Mesendoderm (in vitro differentiated cells): ENCODE measurements at regions not wholly inside any gene's neighbourhood (a gene's known extent, or its start where the extent isn't known, plus 50 kb on each side); places are given as distances from the start of the nearest gene placed in this dataset.

Source experiments
- DNase-seq: peaks from one replicate; pipeline ENCODE4 v3.0.0; 2013
- H2AK5ac ChIP-seq: 2 replicates; pipeline ENCODE4 v1.6.1; 2013; ENCODE audit warnings: low read length, inconsistent platforms
- H2BK120ac ChIP-seq: 2 replicates; pipeline ENCODE4 v1.6.1; 2013; ENCODE audit warnings: low read depth, mild to moderate bottlenecking, low read length, moderate library complexity, mixed read lengths
- H2BK15ac ChIP-seq: replicated peaks from 2 replicates; pipeline ENCODE4 v1.6.1; 2013; ENCODE audit warnings: low read depth, mild to moderate bottlenecking, moderate library complexity
- H2BK5ac ChIP-seq: 2 replicates; pipeline ENCODE4 v1.6.1; 2013; ENCODE audit warnings: low read length, inconsistent platforms
- H3K18ac ChIP-seq: 2 replicates; pipeline ENCODE4 v1.6.1; 2013; ENCODE audit warnings: mild to moderate bottlenecking, low read length, mixed read lengths
- H3K23ac ChIP-seq: one replicate; pipeline ENCODE4 v1.6.1; 2013; ENCODE audit warnings: low read length
- H3K27ac ChIP-seq: 2 replicates; pipeline ENCODE4 v1.5.1; 2013; ENCODE audit warnings: low read depth, mild to moderate bottlenecking, inconsistent platforms, low read length, moderate library complexity
- H3K27me3 ChIP-seq: 2 replicates; pipeline ENCODE4 v1.6.1; 2013; ENCODE audit warnings: low read length, control low read depth, mild to moderate bottlenecking, inconsistent platforms; ENCODE audit not compliant: insufficient read depth, poor library complexity
- H3K36me3 ChIP-seq: 2 replicates; pipeline ENCODE4 v1.6.1; 2013; ENCODE audit warnings: low read length, inconsistent platforms; ENCODE audit not compliant: control insufficient read depth, insufficient read depth
- H3K4ac ChIP-seq: one replicate; pipeline ENCODE4 v1.6.1; 2013; ENCODE audit warnings: low read depth, mild to moderate bottlenecking, low read length, moderate library complexity
- H3K4me1 ChIP-seq: 2 replicates; pipeline ENCODE4 v1.6.1; 2013; ENCODE audit warnings: low read depth, low read length, inconsistent platforms; ENCODE audit not compliant: control insufficient read depth
- H3K4me2 ChIP-seq: 2 replicates; pipeline ENCODE4 v1.6.1; 2013; ENCODE audit warnings: low read length
- H3K4me3 ChIP-seq: 2 replicates; pipeline ENCODE4 v1.5.1; 2013; ENCODE audit warnings: mild to moderate bottlenecking, low read length
- H3K56ac ChIP-seq: one replicate; pipeline ENCODE4 v1.6.1; 2013; ENCODE audit warnings: low read length
- H3K79me1 ChIP-seq: 2 replicates; pipeline ENCODE4 v1.6.1; 2013; ENCODE audit warnings: low read length, inconsistent platforms
- H3K79me2 ChIP-seq: 2 replicates; pipeline ENCODE4 v1.6.1; 2013; ENCODE audit warnings: mild to moderate bottlenecking, low read length; ENCODE audit not compliant: control insufficient read depth, insufficient read depth
- H3K9ac ChIP-seq: 2 replicates; pipeline ENCODE4 v1.6.1; 2013; ENCODE audit warnings: low read length, inconsistent platforms
- H4K5ac ChIP-seq: one replicate; pipeline ENCODE4 v1.6.1; 2013; ENCODE audit warnings: low read length
- H4K8ac ChIP-seq: one replicate; pipeline ENCODE4 v1.6.1; 2013; ENCODE audit warnings: low read depth, mild to moderate bottlenecking, control low read depth, low read length, moderate library complexity
- WGBS: extraction: QIAGEN DNeasy Blood & Tissue Kit; methylation state at CpG from one replicate; pipeline ENCODE4 v1.1.7; 2013; ENCODE audit warnings: low lambda C conversion rate, missing lambda C conversion rate; ENCODE audit not compliant: insufficient coverage; ENCODE audit errors: extremely low coverage; 5-methylcytosine and 5-hydroxymethylcytosine counted together

- no peak overlapping the region for H4K8ac ChIP-seq
- no peaks in the 10 kb centered on the region for H3K27me3 ChIP-seq
- no peak overlapping the region for H2AK5ac ChIP-seq
- no peaks in the 10 kb centered on the region for H3K79me2 ChIP-seq
- no peak overlapping the region for H3K9ac ChIP-seq
- H2BK15ac ChIP-seq: no peak overlapping the region
- no peak overlapping the region for H4K5ac ChIP-seq
- H3K36me3 ChIP-seq: no peaks in the 10 kb centered on the region
- no peak overlapping the region for H3K18ac ChIP-seq
- H3K27ac ChIP-seq: no peak overlapping the region
- no peak overlapping the region for H3K4me2 ChIP-seq
- H3K23ac ChIP-seq: no peak overlapping the region
- H3K56ac ChIP-seq: no peak overlapping the region
- no peaks in the 10 kb centered on the region for H3K4me1 ChIP-seq
- no peak overlapping the region for H3K4ac ChIP-seq
- no peaks in the 10 kb centered on the region for H3K79me1 ChIP-seq
- H2BK120ac ChIP-seq: no peak overlapping the region
- H2BK5ac ChIP-seq: no peak overlapping the region
- no peak overlapping the region for H3K4me3 ChIP-seq
- WGBS: no CpG with 5 or more reads among the region's 8 CpGs
- DNase-seq: no peak
These were observed 387.3 kb upstream of the B3GAT1 start for GRCh38 chr11:134799386-134799785.

- Histone ChIP-seq H3K79me1 (no peaks in the 10 kb centered on the region), H3K18ac (no peak overlapping the region), H3K9ac (no peak overlapping the region), H4K8ac (no peak overlapping the region), H2BK120ac (no peak overlapping the region), H3K56ac (no peak overlapping the region), H3K36me3 (no peaks in the 10 kb centered on the region), H3K4ac (no peak overlapping the region), H3K23ac (no peak overlapping the region), H2BK5ac (no peak overlapping the region), H2BK15ac (no peak overlapping the region), H3K79me2 (no peaks in the 10 kb centered on the region), H4K5ac (no peak overlapping the region), H2AK5ac (no peak overlapping the region), H3K4me3 (no peak overlapping the region), H3K4me1 (no peaks in the 10 kb centered on the region), H3K27me3 (no peaks in the 10 kb centered on the region), H3K4me2 (no peak overlapping the region), H3K27ac (no peak overlapping the region)
- WGBS: no CpG with 5 or more reads among the region's 17 CpGs
- no peak for DNase-seq
These were observed 385.5 kb upstream of the B3GAT1 start for GRCh38 chr11:134797411-134798089.

GRCh38 chr11:134795017-134795416 lies 383.0 kb upstream of the B3GAT1 start:
- Histone ChIP-seq H2AK5ac (no peak overlapping the region), H3K27ac (no peak overlapping the region), H2BK120ac (no peak overlapping the region), H3K4me3 (no peak overlapping the region), H3K36me3 (no peaks in the 10 kb centered on the region), H3K4me2 (no peak overlapping the region), H3K23ac (no peak overlapping the region), H3K27me3 (no peaks in the 10 kb centered on the region), H2BK5ac (no peak overlapping the region), H4K8ac (no peak overlapping the region), H3K56ac (no peak overlapping the region), H3K18ac (no peak overlapping the region), H3K79me1 (no peaks in the 10 kb centered on the region), H2BK15ac (no peak overlapping the region), H4K5ac (no peak overlapping the region), H3K4me1 (no peaks in the 10 kb centered on the region), H3K79me2 (no peaks in the 10 kb centered on the region), H3K9ac (no peak overlapping the region), H3K4ac (no peak overlapping the region)
- no CpG with 5 or more reads among the region's 7 CpGs for WGBS
- DNase-seq: no peak

GRCh38 chr11:134794192-134794591 lies 382.1 kb upstream of the B3GAT1 start:
- H3K4me3 ChIP-seq: no peak overlapping the region
- no peak for DNase-seq
- H3K23ac ChIP-seq: no peak overlapping the region
- H3K4me1 ChIP-seq: no peaks in the 10 kb centered on the region
- no peak overlapping the region for H4K5ac ChIP-seq
- no CpG with 5 or more reads among the region's 9 CpGs for WGBS
- no peak overlapping the region for H2BK15ac ChIP-seq
- H3K36me3 ChIP-seq: no peaks in the 10 kb centered on the region
- H4K8ac ChIP-seq: no peak overlapping the region
- H3K79me2 ChIP-seq: no peaks in the 10 kb centered on the region
- no peak overlapping the region for H3K4ac ChIP-seq
- H2AK5ac ChIP-seq: no peak overlapping the region
- H3K79me1 ChIP-seq: no peaks in the 10 kb centered on the region
- H3K18ac ChIP-seq: no peak overlapping the region
- H2BK5ac ChIP-seq: no peak overlapping the region
- H3K27ac ChIP-seq: no peak overlapping the region
- no peak overlapping the region for H3K56ac ChIP-seq
- no peak overlapping the region for H2BK120ac ChIP-seq
- no peak overlapping the region for H3K4me2 ChIP-seq
- H3K27me3 ChIP-seq: no peaks in the 10 kb centered on the region
- H3K9ac ChIP-seq: no peak overlapping the region

- no peak overlapping the region for H3K4me2 ChIP-seq
- H3K18ac ChIP-seq: no peak overlapping the region
- no peak overlapping the region for H2BK5ac ChIP-seq
- H4K8ac ChIP-seq: no peak overlapping the region
- no peaks in the 10 kb centered on the region for H3K4me1 ChIP-seq
- no peak overlapping the region for H2BK120ac ChIP-seq
- H4K5ac ChIP-seq: no peak overlapping the region
- no peak overlapping the region for H3K27ac ChIP-seq
- H3K4ac ChIP-seq: no peak overlapping the region
- no peaks in the 10 kb centered on the region for H3K79me1 ChIP-seq
- H2BK15ac ChIP-seq: no peak overlapping the region
- no peak overlapping the region for H2AK5ac ChIP-seq
- H3K9ac ChIP-seq: no peak overlapping the region
- H3K56ac ChIP-seq: no peak overlapping the region
- H3K27me3 ChIP-seq: no peaks in the 10 kb centered on the region
- no peaks in the 10 kb centered on the region for H3K79me2 ChIP-seq
- H3K4me3 ChIP-seq: no peak overlapping the region
- no peak overlapping the region for H3K23ac ChIP-seq
- WGBS: no CpG with 5 or more reads among the region's 5 CpGs
- no peak for DNase-seq
- no peaks in the 10 kb centered on the region for H3K36me3 ChIP-seq
These were observed 380.6 kb upstream of the B3GAT1 start for GRCh38 chr11:134792677-134793076.

GRCh38 chr11:134792044-134792443 lies 380.0 kb upstream of the B3GAT1 start:
- Histone ChIP-seq H3K36me3 (no peaks in the 10 kb centered on the region), H4K5ac (no peak overlapping the region), H3K27me3 (no peaks in the 10 kb centered on the region), H4K8ac (no peak overlapping the region), H2AK5ac (no peak overlapping the region), H3K79me2 (no peaks in the 10 kb centered on the region), H3K23ac (no peak overlapping the region), H3K56ac (no peak overlapping the region), H3K9ac (no peak overlapping the region), H3K27ac (no peak overlapping the region), H3K18ac (no peak overlapping the region), H3K4ac (no peak overlapping the region), H2BK120ac (no peak overlapping the region), H2BK5ac (no peak overlapping the region), H2BK15ac (no peak overlapping the region), H3K4me3 (no peak overlapping the region), H3K4me1 (no peaks in the 10 kb centered on the region), H3K4me2 (no peak overlapping the region), H3K79me1 (no peaks in the 10 kb centered on the region)
- no CpG with 5 or more reads among the region's 7 CpGs for WGBS
- peak; percentile 8 for DNase-seq
